DOHH2 (cell line): ENCODE measurements at regions not wholly inside any gene's neighbourhood (a gene's known extent, or its start where the extent isn't known, plus 50 kb on each side); places are given as distances from the start of the nearest gene placed in this dataset.

ENCODE experiments used
- H3F3A ChIP-seq: fragments of 200-600 bp; sonication (generic), shearing (Covaris generic); 2 replicates; pipeline ENCODE4 v1.6.0; 2016; ENCODE audit warnings: antibody characterized with exemption, mild to moderate bottlenecking; ENCODE audit not compliant: control insufficient read depth, insufficient read depth
- H3K27ac ChIP-seq: fragments of 200-600 bp; sonication (generic); 2 replicates; pipeline ENCODE4 v1.5.1; 2014; ENCODE audit warnings: low read depth, mild to moderate bottlenecking, low read length, moderate library complexity
- H3K27me3 ChIP-seq: fragments of 200-600 bp; sonication (generic); 2 replicates; pipeline ENCODE4 v1.6.1; 2014; ENCODE audit warnings: mild to moderate bottlenecking, low read length, mixed read lengths; ENCODE audit not compliant: control insufficient read depth
- H3K36me3 ChIP-seq: fragments of 200-600 bp; sonication (generic); 2 replicates; pipeline ENCODE4 v1.6.1; 2014; ENCODE audit warnings: mild to moderate bottlenecking, low read length, moderate library complexity, mixed read lengths; ENCODE audit not compliant: control insufficient read depth
- H3K4me1 ChIP-seq: fragments of 200-600 bp; sonication (generic); 2 replicates; pipeline ENCODE4 v1.6.1; 2014; ENCODE audit warnings: mild to moderate bottlenecking, low read length, mixed read lengths; ENCODE audit not compliant: control insufficient read depth
- H3K4me2 ChIP-seq: fragments of 200-600 bp; sonication (generic); 2 replicates; pipeline ENCODE4 v1.6.0; 2014; ENCODE audit warnings: mild to moderate bottlenecking, low read length, moderate library complexity
- H3K4me3 ChIP-seq: fragments of 200-600 bp; sonication (generic); 2 replicates; pipeline ENCODE4 v1.5.1; 2014; ENCODE audit warnings: mild to moderate bottlenecking, low read length, mixed read lengths
- H3K79me2 ChIP-seq: fragments of 200-600 bp; sonication (generic); 2 replicates; pipeline ENCODE4 v1.6.1; 2014; ENCODE audit warnings: mild to moderate bottlenecking, low read length, mixed read lengths; ENCODE audit not compliant: control insufficient read depth
- H3K9me2 ChIP-seq: fragments of 200-600 bp; sonication (generic); replicated peaks from 2 replicates; pipeline ENCODE4 v1.6.1; 2014; ENCODE audit warnings: mild to moderate bottlenecking, low read length, mixed read lengths; ENCODE audit not compliant: control insufficient read depth
- H3K9me3 ChIP-seq: fragments of 200-600 bp; sonication (generic); 2 replicates; pipeline ENCODE4 v1.6.1; 2014; ENCODE audit warnings: antibody characterized with exemption, low read length, mixed read lengths; ENCODE audit not compliant: control insufficient read depth, insufficient read depth
- H4K20me1 ChIP-seq: fragments of 200-600 bp; sonication (generic); 2 replicates; pipeline ENCODE4 v1.6.0; 2014; ENCODE audit warnings: low read depth, mild to moderate bottlenecking, antibody characterized with exemption, low read length, moderate library complexity; ENCODE audit not compliant: control insufficient read depth, insufficient read depth
- CTCF ChIP-seq: fragments of 200-600 bp; sonication (generic); IDR thresholded peaks from one replicate; pipeline ENCODE4 v1.5.1; 2014; ENCODE audit warnings: antibody characterized with exemption, mild to moderate bottlenecking, low read depth, low read length; ENCODE audit not compliant: poor library complexity, severe bottlenecking
- EZH2phosphoT487 ChIP-seq: fragments of 200-600 bp; sonication (generic); IDR thresholded peaks from 2 replicates; pipeline ENCODE4 v1.6.1; 2017; ENCODE audit warnings: borderline replicate concordance, mild to moderate bottlenecking, antibody characterized with exemption, low read length, moderate library complexity, mixed read lengths

- Histone ChIP-seq H3K27me3 (no peaks in the 10 kb centered on the region), H4K20me1 (no peaks in the 10 kb centered on the region), H3K4me2 (no peak overlapping the region), H3F3A (no peaks in the 10 kb centered on the region), H3K4me3 (no peak overlapping the region), H3K4me1 (no peaks in the 10 kb centered on the region), H3K27ac (no peak overlapping the region), H3K79me2 (no peaks in the 10 kb centered on the region), H3K36me3 (no peaks in the 10 kb centered on the region), H3K9me3 (no peaks in the 10 kb centered on the region), H3K9me2 (no peaks in the 10 kb centered on the region)
- TF ChIP-seq CTCF (no peak), EZH2phosphoT487 (no peak)
These were observed 186.5 kb downstream of the LNPK start for GRCh38 chr2:175815537-175815936.

GRCh38 chr2:175811971-175812370 lies 190.1 kb downstream of the LNPK start:
- no peaks in the 10 kb centered on the region for H3K9me3 ChIP-seq
- no peaks in the 10 kb centered on the region for H3K79me2 ChIP-seq
- H4K20me1 ChIP-seq, result no peaks in the 10 kb centered on the region
- TF ChIP-seq EZH2phosphoT487 (no peak), CTCF (no peak)
- no peak overlapping the region for H3K4me3 ChIP-seq
- no peaks in the 10 kb centered on the region for H3K27me3 ChIP-seq
- H3K4me2 ChIP-seq, result no peak overlapping the region
- no peak overlapping the region for H3K27ac ChIP-seq
- no peaks in the 10 kb centered on the region for H3K9me2 ChIP-seq
- H3F3A ChIP-seq, result no peaks in the 10 kb centered on the region
- no peaks in the 10 kb centered on the region for H3K4me1 ChIP-seq
- H3K36me3 ChIP-seq, result no peaks in the 10 kb centered on the region

GRCh38 chr2:175808858-175809257 lies 193.2 kb downstream of the LNPK start:
- Histone ChIP-seq H3K9me2 (no peaks in the 10 kb centered on the region), H3K79me2 (no peaks in the 10 kb centered on the region), H3K9me3 (no peaks in the 10 kb centered on the region), H3K27ac (no peak overlapping the region), H3K4me2 (no peak overlapping the region), H3K36me3 (no peaks in the 10 kb centered on the region), H4K20me1 (no peaks in the 10 kb centered on the region), H3K27me3 (no peaks in the 10 kb centered on the region), H3F3A (no peaks in the 10 kb centered on the region), H3K4me1 (no peaks in the 10 kb centered on the region), H3K4me3 (no peak overlapping the region)
- TF ChIP-seq CTCF (no peak), EZH2phosphoT487 (no peak)

- no peaks in the 10 kb centered on the region for H3F3A ChIP-seq
- TF ChIP-seq CTCF, result no peak
- TF ChIP-seq EZH2phosphoT487, result no peak
- no peaks in the 10 kb centered on the region for H3K27me3 ChIP-seq
- H3K4me2 ChIP-seq, result no peak overlapping the region
- H4K20me1 ChIP-seq, result no peaks in the 10 kb centered on the region
- no peaks in the 10 kb centered on the region for H3K9me3 ChIP-seq
- H3K27ac ChIP-seq, result no peak overlapping the region
- no peaks in the 10 kb centered on the region for H3K9me2 ChIP-seq
- H3K36me3 ChIP-seq, result no peaks in the 10 kb centered on the region
- H3K79me2 ChIP-seq, result no peaks in the 10 kb centered on the region
- no peaks in the 10 kb centered on the region for H3K4me1 ChIP-seq
- no peak overlapping the region for H3K4me3 ChIP-seq
These were observed 194.0 kb downstream of the LNPK start for GRCh38 chr2:175808078-175808477.
